Calu3 (cell line): ENCODE measurements at regions not wholly inside any gene's neighbourhood (a gene's known extent, or its start where the extent isn't known, plus 50 kb on each side); places are given as distances from the start of the nearest gene placed in this dataset.

Source experiments
- BruUV-seq: library from RNA; stranded (reverse); fragments of 400-500 nt; replicated peaks from 2 replicates; lab custom pipeline; 2021; lab: Mats Ljungman, UMichigan
- CTCF ChIA-PET: fragments of 300-600 bp; sonication (Branson Sonifier 250); formaldehyde crosslinking; loops from one replicate; lab custom pipeline; 2022; ENCODE audit warnings: antibody characterized with exemption; lab: Charles Lee
- DNase-seq: peaks from one replicate; pipeline ENCODE4 v3.0.0; 2022
- H3K27ac Mint-ChIP-seq: one replicate; pipeline ENCODE4 v1.8.0; 2022; ENCODE audit warnings: mixed read lengths; ENCODE audit not compliant: unreplicated experiment
- H3K27me3 Mint-ChIP-seq: one replicate; pipeline ENCODE4 v1.8.0; 2022; ENCODE audit warnings: mixed read lengths; ENCODE audit not compliant: unreplicated experiment
- H3K36me3 Mint-ChIP-seq: one replicate; pipeline ENCODE4 v1.8.0; 2022; ENCODE audit warnings: mild to moderate bottlenecking, moderate library complexity, mixed read lengths; ENCODE audit not compliant: insufficient read depth, unreplicated experiment
- H3K4me1 Mint-ChIP-seq: one replicate; pipeline ENCODE4 v1.8.0; 2022; ENCODE audit warnings: mild to moderate bottlenecking, low read depth, mixed read lengths; ENCODE audit not compliant: unreplicated experiment
- H3K4me3 Mint-ChIP-seq: one replicate; pipeline ENCODE4 v1.8.0; 2022; ENCODE audit warnings: mild to moderate bottlenecking, low read depth, moderate library complexity, mixed read lengths; ENCODE audit not compliant: unreplicated experiment
- H3K9me3 Mint-ChIP-seq: one replicate; pipeline ENCODE4 v1.8.0; 2022; ENCODE audit warnings: low read depth, mixed read lengths; ENCODE audit not compliant: unreplicated experiment
- intact Hi-C: fragments of 100-400 bp; cut with micrococcal nuclease; formaldehyde crosslinking; loops from one replicate; pipeline ENCODE4 v1.10.0; 2022; ENCODE audit not compliant: unreplicated experiment
- TF ChIP-seq, protein P1 (sequence below): fragments of 200-600 bp; IDR thresholded peaks from one replicate; pipeline ENCODE4 v1.8.0; 2022; ENCODE audit warnings: antibody characterized with exemption; ENCODE audit not compliant: unreplicated experiment

DNA sequence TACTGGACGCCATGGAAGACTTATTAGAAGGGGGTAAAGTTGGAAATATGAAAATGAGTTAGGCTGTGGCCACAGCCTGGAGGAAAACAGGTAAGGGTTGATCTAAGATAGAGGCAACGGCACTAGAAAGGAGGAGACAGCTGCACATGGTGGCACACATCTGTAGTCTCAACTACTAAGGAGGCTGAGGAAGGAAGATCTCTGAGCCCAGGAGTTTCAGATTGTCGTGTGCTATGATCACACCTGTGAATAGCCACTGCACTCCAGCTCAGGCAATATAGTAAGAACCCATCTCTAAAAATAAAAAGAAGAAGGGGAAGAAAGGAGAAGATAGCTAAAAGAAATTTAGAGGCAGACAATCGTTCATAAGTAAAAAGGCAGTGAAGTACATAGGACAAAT, 87.8 kb upstream of the SORBS2 start:
- BruUV-seq: no TSS peak
- CTCF ChIA-PET: no interaction called here
- Mint-ChIP-seq H3K36me3 (peaks cover 5% of the 10 kb centered on the region), H3K4me3 (no peak overlapping the region), H3K9me3 (no peaks in the 10 kb centered on the region), H3K4me1 (peaks cover 24% of the 10 kb centered on the region), H3K27ac (no peak overlapping the region), H3K27me3 (no peaks in the 10 kb centered on the region)
- TF ChIP-seq, protein P1, sequence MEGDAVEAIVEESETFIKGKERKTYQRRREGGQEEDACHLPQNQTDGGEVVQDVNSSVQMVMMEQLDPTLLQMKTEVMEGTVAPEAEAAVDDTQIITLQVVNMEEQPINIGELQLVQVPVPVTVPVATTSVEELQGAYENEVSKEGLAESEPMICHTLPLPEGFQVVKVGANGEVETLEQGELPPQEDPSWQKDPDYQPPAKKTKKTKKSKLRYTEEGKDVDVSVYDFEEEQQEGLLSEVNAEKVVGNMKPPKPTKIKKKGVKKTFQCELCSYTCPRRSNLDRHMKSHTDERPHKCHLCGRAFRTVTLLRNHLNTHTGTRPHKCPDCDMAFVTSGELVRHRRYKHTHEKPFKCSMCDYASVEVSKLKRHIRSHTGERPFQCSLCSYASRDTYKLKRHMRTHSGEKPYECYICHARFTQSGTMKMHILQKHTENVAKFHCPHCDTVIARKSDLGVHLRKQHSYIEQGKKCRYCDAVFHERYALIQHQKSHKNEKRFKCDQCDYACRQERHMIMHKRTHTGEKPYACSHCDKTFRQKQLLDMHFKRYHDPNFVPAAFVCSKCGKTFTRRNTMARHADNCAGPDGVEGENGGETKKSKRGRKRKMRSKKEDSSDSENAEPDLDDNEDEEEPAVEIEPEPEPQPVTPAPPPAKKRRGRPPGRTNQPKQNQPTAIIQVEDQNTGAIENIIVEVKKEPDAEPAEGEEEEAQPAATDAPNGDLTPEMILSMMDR: no peak
- no peak for DNase-seq
- intact Hi-C loops: no loop called here

DNA sequence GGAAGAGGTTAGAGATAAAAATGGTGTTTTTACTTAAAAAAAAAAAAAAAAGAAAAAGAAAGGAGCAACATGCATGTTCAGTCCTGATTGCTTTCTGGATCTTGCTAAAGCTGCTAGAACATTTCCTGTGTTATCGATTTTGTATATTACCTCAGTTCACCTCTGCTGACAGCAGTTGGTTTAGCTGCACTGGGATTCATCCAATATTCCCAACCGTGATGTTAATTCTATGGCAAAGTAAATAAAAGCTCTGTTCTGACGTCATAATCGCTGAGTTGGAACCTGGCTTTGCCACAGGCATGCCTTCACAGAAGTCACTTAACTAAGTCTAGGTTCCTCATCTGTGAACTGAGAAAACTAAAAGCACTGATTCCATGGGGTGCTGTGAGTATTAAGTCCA, 90.7 kb upstream of the SORBS2 start:
- no peaks in the 10 kb centered on the region for H3K27me3 Mint-ChIP-seq

DNA sequence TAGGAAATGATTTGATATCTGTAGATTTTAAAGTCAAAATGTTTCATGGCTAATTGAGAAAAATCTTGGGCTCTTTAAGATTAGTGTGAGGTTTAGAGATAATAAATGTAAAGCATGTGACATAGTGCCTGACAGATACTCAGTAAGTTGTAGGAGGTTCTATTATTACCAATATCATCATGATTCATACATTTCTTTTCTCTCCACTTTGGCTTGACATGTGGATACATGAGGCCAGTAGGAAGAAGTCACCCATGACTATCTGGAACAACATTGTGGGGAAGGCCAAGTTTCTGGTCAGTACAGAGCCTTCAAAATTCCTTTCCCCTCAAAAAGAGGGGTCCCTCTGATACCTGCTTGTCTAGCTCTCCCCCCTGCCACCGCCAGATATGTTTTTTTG, 91.2 kb upstream of the SORBS2 start:
- CTCF ChIA-PET: interaction anchor here (0.8 kb wide), 1 partner anchor 119 kb away, joined by 12 read pairs; no protein-coding TSS in a partner anchor
- DNase-seq: no peak
- H3K27me3 Mint-ChIP-seq: no peaks in the 10 kb centered on the region
- no peaks in the 10 kb centered on the region for H3K36me3 Mint-ChIP-seq
- H3K9me3 Mint-ChIP-seq: no peaks in the 10 kb centered on the region
- H3K4me1 Mint-ChIP-seq: peaks cover 10% of the 10 kb centered on the region
- H3K27ac Mint-ChIP-seq: no peak overlapping the region
- no TSS peak for BruUV-seq
- TF ChIP-seq, protein P1: no peak
- intact Hi-C loops: no loop called here
- H3K4me3 Mint-ChIP-seq: no peak overlapping the region

More for the DNA sequence above, 90.7 kb upstream of the SORBS2 start:
- Mint-ChIP-seq H3K4me1 (peaks cover 12% of the 10 kb centered on the region), H3K4me3 (no peak overlapping the region), H3K36me3 (no peaks in the 10 kb centered on the region), H3K27ac (no peak overlapping the region), H3K9me3 (no peaks in the 10 kb centered on the region)
- BruUV-seq: no TSS peak
- no peak for DNase-seq
- TF ChIP-seq, protein P1: no peak
- CTCF ChIA-PET: interaction anchor here (0.8 kb wide), 1 partner anchor 119 kb away, joined by 12 read pairs; no protein-coding TSS in a partner anchor
- intact Hi-C loops: no loop called here

DNA sequence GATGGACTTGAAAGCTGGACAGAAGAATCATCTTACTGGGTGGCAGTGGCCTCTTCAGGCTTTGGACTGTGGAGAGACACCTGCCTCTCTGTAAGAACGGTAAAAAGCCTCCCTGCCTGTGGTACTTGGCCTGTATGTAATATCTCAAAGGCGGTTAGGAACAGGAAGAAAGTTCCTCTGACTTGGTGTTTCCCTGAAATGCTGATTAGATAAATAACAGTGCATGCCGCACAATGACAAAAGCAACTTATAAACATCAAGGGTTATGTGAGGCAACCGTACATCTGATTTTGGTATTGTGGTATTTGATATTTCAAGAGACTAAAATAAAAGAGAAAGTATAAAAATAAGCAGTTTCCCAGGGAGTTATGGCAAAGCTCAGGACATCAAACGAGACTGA, 92.4 kb upstream of the SORBS2 start:
- CTCF ChIA-PET: no interaction called here
- Mint-ChIP-seq H3K27me3 (no peaks in the 10 kb centered on the region), H3K27ac (no peak overlapping the region), H3K9me3 (no peaks in the 10 kb centered on the region), H3K4me1 (peaks cover 9% of the 10 kb centered on the region), H3K4me3 (no peak overlapping the region), H3K36me3 (no peaks in the 10 kb centered on the region)
- TF ChIP-seq, protein P1: no peak
- intact Hi-C loops: no loop called here
- no peak for DNase-seq
- no TSS peak for BruUV-seq
